OCI-LY1 (cell line): ENCODE measurements at regions not wholly inside any gene's neighbourhood (a gene's known extent, or its start where the extent isn't known, plus 50 kb on each side); places are given as distances from the start of the nearest gene placed in this dataset.

Experiments used
- H2AFZ ChIP-seq: fragments of 200-600 bp; sonication (generic), shearing (Covaris generic); 2 replicates; pipeline ENCODE4 v1.6.0; 2014; ENCODE audit warnings: antibody characterized with exemption, mild to moderate bottlenecking, low read length
- H3F3A ChIP-seq: fragments of 200-600 bp; sonication (generic), shearing (Covaris generic); 2 replicates; pipeline ENCODE4 v1.6.0; 2014; ENCODE audit warnings: mild to moderate bottlenecking, antibody characterized with exemption, low read length, moderate library complexity; ENCODE audit not compliant: insufficient read depth
- H3K27ac ChIP-seq: fragments of 200-600 bp; sonication (generic); 2 replicates; pipeline ENCODE4 v1.5.1; 2014; ENCODE audit warnings: low read length, mixed run types, mild to moderate bottlenecking, low read depth; ENCODE audit not compliant: poor library complexity, severe bottlenecking
- H3K27me3 ChIP-seq: fragments of 200-600 bp; sonication (generic); 2 replicates; pipeline ENCODE4 v1.6.0; 2014; ENCODE audit warnings: antibody characterized with exemption, mild to moderate bottlenecking, low read length, moderate library complexity; ENCODE audit not compliant: insufficient read depth
- H3K36me3 ChIP-seq: fragments of 200-600 bp; sonication (generic); 2 replicates; pipeline ENCODE4 v1.6.1; 2014; ENCODE audit warnings: mild to moderate bottlenecking, antibody characterized with exemption, low read length, moderate library complexity, mixed read lengths; ENCODE audit not compliant: insufficient read depth
- H3K4me1 ChIP-seq: fragments of 200-600 bp; sonication (generic); 2 replicates; pipeline ENCODE4 v1.5.1; 2014; ENCODE audit warnings: mild to moderate bottlenecking, low read length, moderate library complexity; ENCODE audit not compliant: insufficient read depth, severe bottlenecking
- H3K4me2 ChIP-seq: fragments of 200-600 bp; sonication (generic), shearing (Covaris generic); 2 replicates; pipeline ENCODE4 v1.6.1; 2014; ENCODE audit warnings: low read length
- H3K4me3 ChIP-seq: fragments of 200-600 bp; sonication (generic); 2 replicates; pipeline ENCODE4 v1.5.1; 2014; ENCODE audit warnings: low read length, low read depth, mild to moderate bottlenecking, mixed read lengths; ENCODE audit not compliant: poor library complexity, severe bottlenecking
- H3K79me2 ChIP-seq: fragments of 200-600 bp; shearing (Covaris generic); 2 replicates; pipeline ENCODE4 v1.6.1; 2016; ENCODE audit warnings: mixed run types, low read length, mixed read lengths; ENCODE audit not compliant: insufficient read depth
- H3K9ac ChIP-seq: fragments of 200-600 bp; sonication (generic), shearing (Covaris generic); 2 replicates; pipeline ENCODE4 v1.6.1; 2014; ENCODE audit warnings: mild to moderate bottlenecking, low read length, mixed read lengths
- H3K9me2 ChIP-seq: fragments of 200-600 bp; sonication (generic), shearing (Covaris generic); 2 replicates; pipeline ENCODE4 v1.6.1; 2014; ENCODE audit warnings: low read depth, mild to moderate bottlenecking, low read length, mixed read lengths
- H3K9me3 ChIP-seq: fragments of 200-600 bp; shearing (Covaris generic); 2 replicates; pipeline ENCODE4 v1.6.1; 2014; ENCODE audit warnings: low read length, mixed read lengths
- H4K20me1 ChIP-seq: fragments of 200-600 bp; sonication (generic), shearing (Covaris generic); 2 replicates; pipeline ENCODE4 v1.6.0; 2016; ENCODE audit warnings: mild to moderate bottlenecking, low read length; ENCODE audit not compliant: insufficient read depth
- CTCF ChIP-seq: fragments of 200-600 bp; sonication (generic), shearing (Covaris generic); IDR thresholded peaks from 2 replicates; pipeline ENCODE4 v1.5.1; 2017; ENCODE audit warnings: mild to moderate bottlenecking, antibody characterized with exemption, low read length, moderate library complexity, mixed read lengths
- EZH2 ChIP-seq: fragments of 200-600 bp; sonication (generic), shearing (Covaris generic); IDR thresholded peaks from 2 replicates; pipeline ENCODE4 v1.8.0; 2017; ENCODE audit warnings: borderline replicate concordance, mixed run types, mild to moderate bottlenecking, antibody characterized with exemption, low read length, moderate library complexity, mixed read lengths

- no peak overlapping the region for H2AFZ ChIP-seq
- no peak overlapping the region for H3K4me2 ChIP-seq
- H3K27me3 ChIP-seq = no peaks in the 10 kb centered on the region
- TF ChIP-seq EZH2 (no peak), CTCF (no peak)
- no peak overlapping the region for H3K9ac ChIP-seq
- H3K9me3 ChIP-seq = no peaks in the 10 kb centered on the region
- H3K4me3 ChIP-seq = no peak overlapping the region
- no peaks in the 10 kb centered on the region for H3K79me2 ChIP-seq
- H4K20me1 ChIP-seq = no peaks in the 10 kb centered on the region
- H3F3A ChIP-seq = no peaks in the 10 kb centered on the region
- no peaks in the 10 kb centered on the region for H3K9me2 ChIP-seq
- no peak overlapping the region for H3K27ac ChIP-seq
- no peaks in the 10 kb centered on the region for H3K36me3 ChIP-seq
- no peaks in the 10 kb centered on the region for H3K4me1 ChIP-seq
Observed at GRCh38 chr5:127203818-127204217, 86.8 kb upstream of the MEGF10 start.

GRCh38 chr5:127205147-127205546, 85.4 kb upstream of the MEGF10 start:
- H3K4me1 ChIP-seq = no peaks in the 10 kb centered on the region
- H3F3A ChIP-seq = no peaks in the 10 kb centered on the region
- H3K9me3 ChIP-seq = no peaks in the 10 kb centered on the region
- H2AFZ ChIP-seq = no peak overlapping the region
- no peak overlapping the region for H3K27ac ChIP-seq
- no peaks in the 10 kb centered on the region for H3K27me3 ChIP-seq
- no peaks in the 10 kb centered on the region for H3K79me2 ChIP-seq
- H3K36me3 ChIP-seq = no peaks in the 10 kb centered on the region
- no peak overlapping the region for H3K4me3 ChIP-seq
- TF ChIP-seq EZH2 = no peak
- TF ChIP-seq CTCF = no peak
- H3K4me2 ChIP-seq = no peak overlapping the region
- no peaks in the 10 kb centered on the region for H4K20me1 ChIP-seq
- H3K9ac ChIP-seq = no peak overlapping the region
- no peaks in the 10 kb centered on the region for H3K9me2 ChIP-seq

GRCh38 chr5:127206320-127207113, 84.1 kb upstream of the MEGF10 start:
- H3K27me3 ChIP-seq = no peaks in the 10 kb centered on the region
- H3K27ac ChIP-seq = no peak overlapping the region
- H3K9me3 ChIP-seq = no peaks in the 10 kb centered on the region
- H3K9ac ChIP-seq = no peak overlapping the region
- H3K9me2 ChIP-seq = no peaks in the 10 kb centered on the region
- no peak for TF ChIP-seq CTCF
- TF ChIP-seq EZH2 = no peak
- H3K36me3 ChIP-seq = no peaks in the 10 kb centered on the region
- H3K79me2 ChIP-seq = no peaks in the 10 kb centered on the region
- no peak overlapping the region for H3K4me3 ChIP-seq
- no peak overlapping the region for H3K4me2 ChIP-seq
- H3F3A ChIP-seq = no peaks in the 10 kb centered on the region
- H2AFZ ChIP-seq = no peak overlapping the region
- no peaks in the 10 kb centered on the region for H3K4me1 ChIP-seq
- H4K20me1 ChIP-seq = no peaks in the 10 kb centered on the region
